ELR (cell line): ENCODE measurements at regions not wholly inside any gene's neighbourhood (a gene's known extent, or its start where the extent isn't known, plus 50 kb on each side); places are given as distances from the start of the nearest gene placed in this dataset.
"Not testable (repeated sequence)": the region's sequence is repeated elsewhere in the genome, so short reads cannot be mapped to it uniquely, and the experiment has no call there.

ENCODE experiments used
- DNase-seq: peaks from one replicate; pipeline ENCODE4 v3.0.0-alpha.2; 2015; ENCODE audit warnings: low read depth

DNA sequence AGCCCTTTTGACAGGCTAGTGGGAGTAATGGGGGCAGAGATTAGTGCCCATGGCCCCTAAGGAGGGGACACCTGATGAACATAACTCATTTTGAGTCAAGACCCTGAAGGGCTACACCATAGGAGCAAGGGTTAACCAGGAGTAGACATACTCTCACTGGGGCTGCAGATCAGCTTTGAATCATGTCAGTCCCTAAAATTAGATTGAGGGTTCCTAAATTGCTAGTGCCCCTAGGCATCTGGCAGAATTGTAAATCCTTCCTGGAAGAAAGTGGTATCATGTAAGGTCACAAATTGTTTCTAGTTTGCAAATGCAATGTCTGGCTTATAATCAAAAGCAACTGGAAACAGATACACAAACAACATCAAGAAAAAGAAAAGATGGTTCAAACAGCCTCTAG is 52.1 kb upstream of the LRRC37A2 start:
- not testable (repeated sequence) for DNase-seq

DNA sequence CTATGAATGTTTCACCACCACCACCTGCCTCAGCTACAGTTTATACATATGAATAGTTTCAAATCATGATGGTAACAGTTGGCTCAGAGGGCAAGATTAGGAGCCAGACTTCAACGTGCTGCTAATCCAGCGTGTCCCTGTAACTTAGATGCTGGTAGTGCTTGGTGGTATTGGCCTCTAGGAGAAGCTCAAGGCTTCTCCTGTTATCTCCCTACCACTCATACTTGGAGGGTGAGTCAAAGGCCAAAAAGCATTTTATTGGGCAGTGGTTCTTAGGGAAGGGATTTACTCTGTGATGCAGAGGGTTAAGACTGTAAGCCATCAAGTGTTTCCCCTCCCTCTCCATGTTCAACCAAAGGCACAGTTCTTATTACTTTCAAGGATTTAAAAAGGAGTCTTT is 57.2 kb upstream of the LRRC37A2 start:
- DNase-seq = not testable (repeated sequence)

GRCh38 chr17:46454572-46454971 is 57.7 kb upstream of the LRRC37A2 start:
- DNase-seq = not testable (repeated sequence)

GRCh38 chr17:46453077-46453476 is 59.2 kb upstream of the LRRC37A2 start:
- not testable (repeated sequence) for DNase-seq

DNA sequence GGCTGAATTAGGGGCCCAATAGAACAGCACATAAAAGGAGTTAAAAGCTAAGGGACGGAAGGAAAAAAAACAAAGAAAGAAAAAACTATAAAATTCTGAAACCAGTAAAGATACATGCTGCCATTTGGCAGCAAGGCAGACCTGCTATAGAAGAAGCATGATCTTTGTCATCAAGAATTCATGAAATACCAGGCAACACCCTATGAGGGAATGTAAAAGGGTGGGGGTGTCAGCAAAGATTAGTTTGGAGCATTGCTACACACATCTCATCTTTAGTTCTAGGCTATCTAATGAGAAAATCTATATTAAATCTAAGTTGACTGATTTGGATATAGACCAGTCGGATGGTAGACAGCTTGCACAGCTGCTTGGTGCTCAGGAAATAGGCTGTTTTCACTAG is 66.4 kb upstream of the LRRC37A2 start:
- not testable (repeated sequence) for DNase-seq

GRCh38 chr17:46445411-46445810 is 66.9 kb upstream of the LRRC37A2 start:
- DNase-seq = not testable (repeated sequence)

DNA sequence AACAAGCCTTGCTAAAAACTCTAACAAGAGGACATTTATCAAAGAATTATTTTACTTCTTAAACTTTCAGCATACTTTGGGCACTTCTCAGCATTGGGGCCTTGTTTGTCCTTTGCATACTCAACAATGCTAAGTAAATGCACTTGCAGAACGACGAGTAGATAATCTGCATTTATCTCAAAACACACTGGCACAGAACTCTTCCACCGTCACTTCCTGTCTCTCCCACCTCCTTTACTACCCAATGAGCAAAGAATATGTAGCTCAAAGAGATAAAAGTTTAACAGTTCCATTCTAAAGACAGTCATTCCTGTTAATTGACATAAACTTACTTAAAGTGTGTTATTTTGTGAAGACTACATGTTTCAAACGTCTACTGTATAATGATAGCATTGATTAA is 70.1 kb upstream of the LRRC37A2 start:
- not testable (repeated sequence) for DNase-seq

- DNase-seq = not testable (repeated sequence)
Measured at GRCh38 chr17:46440665-46441064, 71.6 kb upstream of the LRRC37A2 start.

- not testable (repeated sequence) for DNase-seq
Measured at GRCh38 chr17:46434450-46435062, 73.0 kb upstream of the ARL17B start.

GRCh38 chr17:46430300-46430699 is 68.7 kb upstream of the ARL17B start:
- DNase-seq = not testable (repeated sequence)

DNA sequence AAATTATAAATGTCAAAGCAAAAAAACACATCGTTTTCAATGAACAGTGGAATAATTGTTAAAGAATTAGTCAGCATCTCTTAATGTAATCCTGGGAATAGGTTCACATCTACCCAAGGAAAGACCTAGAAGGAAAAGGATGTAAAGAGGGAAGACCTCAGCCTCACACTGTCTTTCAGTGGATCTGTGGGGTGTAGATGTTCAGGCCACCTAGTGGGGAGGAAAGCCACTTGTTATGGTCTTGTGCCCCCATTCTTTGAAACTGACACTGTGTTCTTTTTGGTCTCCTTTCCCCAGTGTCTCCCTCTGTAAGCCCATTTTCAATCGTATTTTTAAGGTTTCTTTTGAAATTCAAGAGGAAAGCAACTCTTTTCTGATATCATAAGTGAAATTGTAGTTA is 68.1 kb upstream of the ARL17B start:
- not testable (repeated sequence) for DNase-seq

DNA sequence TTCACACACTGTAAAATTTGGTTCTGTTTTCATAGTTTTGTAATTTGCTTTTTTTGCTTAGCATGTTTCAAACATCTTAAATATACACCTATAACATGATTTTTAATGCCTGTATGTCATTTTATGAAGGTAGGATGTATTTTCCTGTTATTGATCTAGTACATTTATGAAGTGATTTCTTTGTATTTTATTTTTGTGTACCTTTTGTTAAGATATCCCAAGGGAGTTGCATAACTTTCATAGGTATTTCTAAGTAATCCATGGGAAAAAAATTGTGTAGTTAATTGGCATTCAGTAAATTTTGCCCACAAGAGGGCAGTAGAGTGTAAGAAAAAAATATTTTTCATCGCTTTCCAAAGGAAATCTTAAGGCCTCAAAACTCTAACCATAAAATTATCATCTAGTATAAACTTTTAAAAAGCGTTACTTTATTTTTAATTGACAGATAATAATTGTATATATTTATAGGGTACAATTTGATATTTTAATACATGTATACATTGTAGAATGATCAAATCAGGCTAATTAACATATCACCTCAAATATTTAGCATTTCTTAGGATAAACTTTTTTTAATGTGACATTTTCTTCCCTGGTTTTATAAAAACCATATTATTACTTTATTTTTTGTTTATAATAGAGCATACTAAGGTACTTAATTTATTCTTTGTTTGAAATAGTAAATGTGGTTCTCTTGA is 62.8 kb upstream of the ARL17B start:
- DNase-seq = not testable (repeated sequence)

DNA sequence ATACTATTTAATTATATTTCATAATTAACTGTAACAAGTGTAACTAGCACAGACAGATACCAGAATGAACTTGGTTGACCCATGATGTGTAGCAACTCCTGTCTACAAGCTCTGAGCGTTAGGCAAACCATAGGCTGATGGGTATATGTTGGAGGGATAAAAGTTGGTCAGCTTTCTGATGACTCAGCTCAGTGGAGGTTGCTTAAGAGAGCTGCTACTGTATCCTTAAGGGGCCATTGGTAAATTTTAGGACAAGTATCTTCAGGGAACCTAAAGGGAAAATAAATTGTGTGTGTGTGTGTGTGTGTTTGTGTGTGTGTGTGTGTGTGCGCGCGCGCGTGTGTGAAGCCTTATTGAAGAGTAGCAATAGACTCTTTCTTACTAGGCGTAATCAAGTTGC is 56.3 kb upstream of the ARL17B start:
- peak; percentile 15 for DNase-seq

GRCh38 chr17:46417261-46417660 is 55.7 kb upstream of the ARL17B start:
- DNase-seq = not testable (repeated sequence)

DNA sequence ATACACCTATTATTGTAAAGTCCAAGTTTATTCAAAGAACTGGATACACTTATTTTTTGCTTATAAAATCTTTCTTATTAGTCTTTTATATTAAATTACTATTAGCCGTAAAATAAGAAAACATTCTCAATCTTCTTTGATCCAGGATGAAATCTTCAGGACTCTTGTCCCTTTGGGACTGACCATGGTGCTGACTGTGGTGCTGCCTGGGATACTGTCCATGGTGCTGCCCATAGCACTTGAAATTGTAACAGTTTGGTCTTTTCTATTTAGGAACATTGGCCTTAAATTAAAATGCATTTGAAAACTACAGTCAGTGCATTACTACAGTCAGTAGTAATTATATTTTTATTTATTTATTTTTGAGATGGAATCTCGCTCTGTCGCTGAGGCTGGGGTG is 53.0 kb upstream of the ARL17B start:
- not testable (repeated sequence) for DNase-seq

GRCh38 chr17:46412156-46412555 is 50.6 kb upstream of the ARL17B start:
- not testable (repeated sequence) for DNase-seq

- DNase-seq = not testable (repeated sequence)
Measured at GRCh38 chr17:46411172-46411852, 49.7 kb upstream of the ARL17B start.
